GM12874 (cell line): ENCODE measurements at regions not wholly inside any gene's neighbourhood (a gene's known extent, or its start where the extent isn't known, plus 50 kb on each side); places are given as distances from the start of the nearest gene placed in this dataset.

ENCODE experiments used
- CTCF ChIP-seq: IDR thresholded peaks from 2 replicates; pipeline ENCODE4 v1.5.1; 2011; ENCODE audit warnings: low read depth, mild to moderate bottlenecking, control low read depth, low read length, moderate library complexity; ENCODE audit not compliant: insufficient read depth

GRCh38 chr16:79713609-79714309 is 113.2 kb upstream of the MAF start:
- TF ChIP-seq CTCF: no peak

- TF ChIP-seq CTCF: no peak
These were observed 111.7 kb upstream of the MAF start for GRCh38 chr16:79712276-79712675.

- TF ChIP-seq CTCF: no peak
These were observed 107.3 kb upstream of the MAF start for GRCh38 chr16:79707876-79708275.

GRCh38 chr16:79703066-79703465 is 102.5 kb upstream of the MAF start:
- no peak for TF ChIP-seq CTCF

GRCh38 chr16:79698341-79698753 is 97.8 kb upstream of the MAF start:
- TF ChIP-seq CTCF: no peak

GRCh38 chr16:79697562-79698112 is 97.1 kb upstream of the MAF start:
- TF ChIP-seq CTCF: no peak

GRCh38 chr16:79691007-79691406 is 90.5 kb upstream of the MAF start:
- no peak for TF ChIP-seq CTCF
